GM20431 (cell line): ENCODE measurements at regions not wholly inside any gene's neighbourhood (a gene's known extent, or its start where the extent isn't known, plus 50 kb on each side); places are given as distances from the start of the nearest gene placed in this dataset.
"Not testable (repeated sequence)": the region's sequence is repeated elsewhere in the genome, so short reads cannot be mapped to it uniquely, and the experiment has no call there.

Experiments used
- in situ Hi-C: fragments of 300-500 bp; cut with MseI, MboI; formaldehyde crosslinking; loops from one replicate; pipeline ENCODE4 v1.15.0; 2020; ENCODE audit warnings: low sequenced_read_pairs; ENCODE audit not compliant: unreplicated experiment

GRCh38 chr13:87130423-87130822 lies 540.7 kb upstream of the SLITRK5 start:
- in situ Hi-C loops: no loop called here

GRCh38 chr13:87131611-87132010 lies 539.6 kb upstream of the SLITRK5 start:
- in situ Hi-C loops: no loop called here

GRCh38 chr13:87138866-87139265 lies 532.3 kb upstream of the SLITRK5 start:
- in situ Hi-C loops: no loop called here

- in situ Hi-C loops: no loop called here
These were observed 524.1 kb upstream of the SLITRK5 start for GRCh38 chr13:87147076-87147475.

- in situ Hi-C loops: no loop called here
These were observed 517.8 kb upstream of the SLITRK5 start for GRCh38 chr13:87153371-87153770.

GRCh38 chr13:87166348-87166747 lies 504.8 kb upstream of the SLITRK5 start:
- in situ Hi-C loops: no loop called here

- in situ Hi-C loops: no loop called here
These were observed 502.8 kb upstream of the SLITRK5 start for GRCh38 chr13:87168390-87168789.

- in situ Hi-C loops: no loop called here
These were observed 501.8 kb upstream of the SLITRK5 start for GRCh38 chr13:87169337-87169736.

- in situ Hi-C loops: no loop called here
These were observed 498.9 kb upstream of the SLITRK5 start for GRCh38 chr13:87172166-87172835.

GRCh38 chr13:87185138-87185537 lies 486.0 kb upstream of the SLITRK5 start:
- in situ Hi-C loops: not testable (repeated sequence)

GRCh38 chr13:87186647-87187046 lies 484.5 kb upstream of the SLITRK5 start:
- in situ Hi-C loops: not testable (repeated sequence)

- in situ Hi-C loops: not testable (repeated sequence)
These were observed 479.7 kb upstream of the SLITRK5 start for GRCh38 chr13:87191485-87191884.

- in situ Hi-C loops: no loop called here
These were observed 472.8 kb upstream of the SLITRK5 start for GRCh38 chr13:87198371-87198770.

GRCh38 chr13:87206708-87207107 lies 464.5 kb upstream of the SLITRK5 start:
- in situ Hi-C loops: loop anchor here (25.0 kb wide), 1 partner anchor 106 kb away; no protein-coding TSS in a partner anchor

GRCh38 chr13:87207280-87208003 lies 463.7 kb upstream of the SLITRK5 start:
- in situ Hi-C loops: loop anchor here (25.0 kb wide), 1 partner anchor 105 kb away; no protein-coding TSS in a partner anchor

- in situ Hi-C loops: loop anchor here (25.0 kb wide), 1 partner anchor 104 kb away; no protein-coding TSS in a partner anchor
These were observed 462.5 kb upstream of the SLITRK5 start for GRCh38 chr13:87208636-87209035.

GRCh38 chr13:87234981-87235380 lies 436.2 kb upstream of the SLITRK5 start:
- in situ Hi-C loops: no loop called here

- in situ Hi-C loops: no loop called here
These were observed 435.6 kb upstream of the SLITRK5 start for GRCh38 chr13:87235621-87236020.

GRCh38 chr13:87244256-87244890 lies 426.8 kb upstream of the SLITRK5 start:
- in situ Hi-C loops: no loop called here

- in situ Hi-C loops: not testable (repeated sequence)
These were observed 421.3 kb upstream of the SLITRK5 start for GRCh38 chr13:87249847-87250246.

- in situ Hi-C loops: no loop called here
These were observed 415.8 kb upstream of the SLITRK5 start for GRCh38 chr13:87255394-87255793.
